ENCODE measurements at regions not wholly inside any gene's neighbourhood (a gene's known extent, or its start where the extent isn't known, plus 50 kb on each side); places are given as distances from the start of the nearest gene placed in this dataset.
A peak's percentile ranks its signal among the peaks of the same experiment; 100 is the strongest.
"Not testable (repeated sequence)": the region's sequence is repeated elsewhere in the genome, so short reads cannot be mapped to it uniquely, and the experiment has no call there.

- no peak for TF ChIP-seq CTCF (IDR thresholded peaks at IDR 0.05; ENCODE audit: insufficient read depth, low read depth, low read length, missing control alignments)
- H3K4me3 ChIP-seq (ENCODE audit: low read length), result no peak overlapping the region
- DNase-seq (ENCODE audit: low read depth), result peak; percentile 71
Observed at GRCh38 chr5:42168091-42168670, 243.1 kb downstream of the FBXO4 start.

- not testable (repeated sequence) for H3K4me3 ChIP-seq (ENCODE audit: low read length)
Observed at GRCh38 chr5:42176118-42176517, 247.1 kb upstream of the GHR start.

GRCh38 chr5:42179843-42180242 is 243.4 kb upstream of the GHR start:
- H3K4me3 ChIP-seq (ENCODE audit: low read length); DNase-seq (ENCODE audit: low read depth): not testable (repeated sequence)

More at GRCh38 chr5:42176118-42176517, 247.1 kb upstream of the GHR start:
- DNase-seq (ENCODE audit: low read depth), result not testable (repeated sequence)

GRCh38 chr5:42216904-42217303 is 206.3 kb upstream of the GHR start:
- no peak for DNase-seq (ENCODE audit: low read depth)
- no peak overlapping the region for H3K4me3 ChIP-seq (ENCODE audit: low read length)
- no peak for TF ChIP-seq CTCF (IDR thresholded peaks at IDR 0.05; ENCODE audit: insufficient read depth, low read depth, low read length, missing control alignments)

GRCh38 chr5:42217791-42218190 is 205.4 kb upstream of the GHR start:
- no peak for TF ChIP-seq CTCF (IDR thresholded peaks at IDR 0.05; ENCODE audit: insufficient read depth, low read depth, low read length, missing control alignments)
- no peak for DNase-seq (ENCODE audit: low read depth)
- H3K4me3 ChIP-seq (ENCODE audit: low read length), result no peak overlapping the region

GRCh38 chr5:42225009-42225408 is 198.2 kb upstream of the GHR start:
- no peak for DNase-seq (ENCODE audit: low read depth)
- TF ChIP-seq CTCF (IDR thresholded peaks at IDR 0.05; ENCODE audit: insufficient read depth, low read depth, low read length, missing control alignments), result no peak
- H3K4me3 ChIP-seq (ENCODE audit: low read length), result no peak overlapping the region

GRCh38 chr5:42228279-42228678 is 195.0 kb upstream of the GHR start:
- peak; percentile 22 for TF ChIP-seq CTCF (IDR thresholded peaks at IDR 0.05; ENCODE audit: insufficient read depth, low read depth, low read length, missing control alignments)
- no peak overlapping the region for H3K4me3 ChIP-seq (ENCODE audit: low read length)
- DNase-seq (ENCODE audit: low read depth), result peak; percentile 11

- no peak for TF ChIP-seq CTCF (IDR thresholded peaks at IDR 0.05; ENCODE audit: insufficient read depth, low read depth, low read length, missing control alignments)
- no peak for DNase-seq (ENCODE audit: low read depth)
- no peak overlapping the region for H3K4me3 ChIP-seq (ENCODE audit: low read length)
Observed at GRCh38 chr5:42230839-42231238, 192.4 kb upstream of the GHR start.
